ENCODE measurements at regions not wholly inside any gene's neighbourhood (a gene's known extent, or its start where the extent isn't known, plus 50 kb on each side); places are given as distances from the start of the nearest gene placed in this dataset.

GRCh38 chr13:61685682-61686012 lies 270.0 kb upstream of the PCDH20 start:
- TF ChIP-seq CTCF (IDR thresholded peaks at IDR 0.05) (no peak), POLR2A (IDR thresholded peaks at IDR 0.05) (no peak)
